UCSD-AML1 (cell line): ENCODE measurements at regions not wholly inside any gene's neighbourhood (a gene's known extent, or its start where the extent isn't known, plus 50 kb on each side); places are given as distances from the start of the nearest gene placed in this dataset.

Experiments used
- DNase-seq: peaks from one replicate; lab custom pipeline; 2025; ENCODE audit not compliant: unreplicated experiment; lab: John Stamatoyannopoulos, UW

DNA sequence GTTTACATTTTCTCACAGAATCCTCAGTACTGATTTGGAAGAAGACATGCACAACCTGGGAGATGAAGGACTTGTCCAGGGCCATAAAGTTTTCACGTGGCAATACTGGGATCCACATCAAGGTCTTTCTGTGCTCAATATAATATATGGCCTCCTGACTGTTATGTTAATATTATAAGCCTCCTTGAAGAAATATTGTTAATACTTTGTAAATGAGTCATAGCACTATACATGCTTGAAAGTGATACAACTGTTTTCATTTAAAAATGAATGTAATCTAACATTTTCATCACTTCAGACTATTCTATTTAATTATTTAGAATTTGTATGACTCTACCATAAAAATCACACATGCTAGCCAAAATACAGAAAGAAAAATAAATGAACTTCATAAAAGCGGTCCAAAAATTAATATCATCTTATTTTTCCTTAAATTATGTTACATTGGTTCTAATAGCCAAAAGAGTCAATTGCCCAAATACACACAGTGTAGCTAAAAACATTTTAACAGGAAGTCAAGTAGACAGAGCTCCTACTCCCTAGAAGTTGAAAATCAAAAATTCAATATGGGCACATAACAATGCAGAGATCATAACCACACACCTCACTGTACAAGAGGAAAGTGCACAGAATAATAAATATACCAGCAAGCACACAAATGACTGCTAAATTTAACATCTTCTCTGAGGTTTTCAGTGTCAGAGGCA lies 188.0 kb upstream of the HDDC2 start:
- DNase-seq: no peak

DNA sequence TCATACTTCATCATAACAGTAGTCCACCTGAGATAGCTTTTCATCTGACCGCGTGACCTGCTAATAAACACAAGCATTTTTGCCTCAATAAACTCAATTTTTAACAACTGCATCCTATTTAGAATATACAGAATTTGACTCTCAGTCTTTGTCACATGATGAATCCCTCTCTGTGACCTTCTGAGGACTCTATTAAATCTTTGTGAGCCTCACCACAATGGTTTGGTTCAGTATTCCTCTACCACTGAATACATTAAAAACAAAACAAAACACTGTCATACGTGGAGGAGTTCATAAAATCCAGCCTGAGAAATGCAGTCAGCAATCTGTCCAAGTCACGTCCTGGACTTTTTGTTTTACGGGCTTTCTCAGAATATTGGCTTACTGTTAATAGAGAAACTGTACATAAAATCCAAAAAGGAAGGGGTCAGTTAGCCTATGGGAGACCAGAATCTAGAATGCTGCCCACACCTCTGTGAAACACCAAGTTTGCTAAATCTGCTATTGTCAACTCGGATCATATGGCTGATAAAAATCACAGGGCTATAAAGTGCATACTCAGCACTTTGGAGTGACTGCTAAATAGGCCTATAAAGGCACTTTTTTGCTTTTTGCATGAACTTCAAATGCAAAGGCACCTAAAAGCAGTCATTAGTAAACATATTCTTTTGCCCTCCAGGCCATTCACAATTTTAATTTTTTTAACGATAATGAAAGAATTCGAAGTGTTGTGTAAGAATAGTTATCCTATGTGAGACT lies 190.3 kb upstream of the HDDC2 start:
- DNase-seq: no peak

DNA sequence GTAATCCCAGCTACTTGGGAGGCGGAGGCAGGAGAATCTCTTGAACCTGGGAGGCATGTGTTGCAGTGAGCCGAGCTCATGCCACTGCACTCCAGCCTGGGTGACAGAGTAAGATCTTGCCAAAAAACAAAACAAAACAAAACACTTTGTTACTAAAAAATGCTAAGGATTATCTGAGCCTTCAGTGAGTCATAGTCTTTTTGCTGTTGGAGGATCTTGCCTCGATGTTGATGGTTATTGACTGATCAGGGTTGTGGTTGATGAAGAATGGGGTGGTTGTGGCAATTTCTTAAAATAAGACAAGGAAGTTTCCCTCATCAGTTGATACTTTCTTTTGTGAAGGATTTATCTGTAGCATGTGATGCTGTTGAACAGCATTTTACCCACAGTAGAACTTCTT lies 196.8 kb upstream of the HDDC2 start:
- no peak for DNase-seq

DNA sequence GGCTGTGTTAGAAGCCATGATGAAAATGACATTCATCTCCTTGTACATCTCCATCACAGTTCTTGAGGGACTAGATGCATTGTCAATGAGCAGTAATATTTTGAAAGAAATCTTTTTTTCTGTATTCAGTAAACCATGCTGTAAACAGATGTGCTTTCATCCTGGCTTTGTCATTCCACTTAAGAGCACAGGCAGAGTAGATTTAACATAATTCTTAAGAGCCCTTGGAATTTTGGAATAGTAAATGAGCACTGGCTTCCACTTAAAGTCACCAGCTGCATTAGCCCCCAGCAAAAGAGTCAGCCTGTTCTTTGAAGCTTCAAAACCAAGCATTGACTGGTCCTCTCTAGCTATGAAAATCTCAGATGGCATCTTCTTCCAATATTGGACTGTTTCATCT lies 197.8 kb upstream of the HDDC2 start:
- DNase-seq: no peak

DNA sequence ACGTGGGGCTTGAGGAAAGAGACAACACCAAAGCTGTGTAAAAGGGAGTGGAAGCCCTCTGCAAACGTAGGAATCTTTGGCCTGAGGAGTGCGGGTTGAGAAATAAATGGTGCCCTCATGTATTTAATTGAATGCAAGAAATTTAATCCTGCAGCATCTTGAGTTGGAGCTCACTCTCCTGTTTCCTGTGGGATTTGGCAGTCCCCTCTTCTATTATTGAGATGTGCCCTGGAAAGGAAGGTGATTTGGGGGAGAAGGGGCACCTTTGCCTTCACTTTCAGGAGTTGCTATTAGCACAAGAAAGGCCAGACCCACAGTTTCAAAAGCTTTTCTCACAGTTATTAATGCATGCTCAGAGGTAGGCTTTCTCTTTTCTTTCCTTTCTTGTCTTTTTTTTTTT lies 201.4 kb upstream of the HDDC2 start:
- DNase-seq: no peak

DNA sequence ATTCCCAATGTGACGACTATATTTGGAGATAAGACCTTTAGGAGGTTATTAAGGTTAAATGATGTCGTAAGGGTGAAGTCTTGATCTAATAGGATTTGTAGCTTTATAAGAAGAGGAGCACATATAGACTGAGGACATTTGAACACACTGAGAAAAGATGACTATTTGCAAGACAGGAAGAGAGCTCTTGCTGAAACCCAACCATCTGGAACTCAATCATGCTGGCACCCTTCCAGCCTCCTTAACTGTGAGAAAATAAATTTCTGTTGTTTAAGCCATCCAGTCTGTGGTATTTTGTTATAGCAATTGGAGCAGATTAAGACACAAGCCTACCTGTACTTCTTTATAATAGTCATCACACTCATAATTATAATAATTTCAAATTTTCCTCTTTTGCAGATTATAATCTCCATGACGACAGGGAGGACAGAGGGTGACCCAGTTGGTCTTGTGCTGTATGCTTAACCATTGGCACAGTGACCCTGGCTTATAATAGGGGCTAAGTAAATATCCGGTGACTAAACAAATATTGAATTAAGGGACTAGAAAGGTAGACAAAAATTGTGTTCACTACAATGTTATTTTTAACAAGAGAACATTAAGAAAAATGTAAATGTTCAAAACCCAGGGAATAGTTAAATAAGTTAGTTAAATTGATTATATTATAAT lies 206.4 kb upstream of the HDDC2 start:
- DNase-seq: no peak

DNA sequence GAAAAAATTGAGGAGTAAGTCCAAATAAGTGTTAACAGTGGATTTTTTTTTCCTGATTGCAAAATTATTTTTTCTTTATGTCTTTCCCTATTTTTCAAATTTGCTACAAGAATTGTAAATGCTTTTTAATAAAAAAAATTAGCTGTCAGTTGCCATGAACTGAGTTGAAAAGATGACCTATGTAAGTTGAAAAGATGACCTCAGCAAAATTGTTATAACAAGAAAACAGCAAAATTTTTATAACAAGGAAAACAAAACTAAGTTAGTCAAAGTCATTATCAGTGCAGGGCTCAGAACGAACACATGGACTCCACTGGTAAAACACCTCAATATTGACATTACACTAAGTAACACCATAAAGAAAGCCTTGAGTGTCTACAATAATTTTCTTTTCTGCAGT lies 207.0 kb upstream of the HDDC2 start:
- DNase-seq: no peak

DNA sequence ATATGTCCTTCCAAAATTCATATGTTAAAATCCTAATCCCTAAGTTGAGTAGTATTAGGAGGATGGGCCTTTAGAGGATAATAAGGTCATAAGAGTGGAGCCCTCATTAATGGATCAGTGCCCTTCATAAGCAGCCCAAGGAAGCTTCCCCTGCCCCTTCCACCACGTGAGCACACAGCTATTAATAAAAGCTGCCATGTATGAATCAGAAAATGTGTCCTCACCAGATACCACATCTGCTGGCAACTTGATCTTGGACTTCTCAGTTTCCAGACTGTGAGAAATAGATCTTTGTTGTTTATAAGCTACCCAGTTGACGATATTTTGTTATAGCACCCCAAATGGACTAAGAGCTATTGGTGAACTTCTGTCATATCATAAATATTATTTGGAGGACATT lies 207.7 kb upstream of the HDDC2 start:
- DNase-seq: no peak

DNA sequence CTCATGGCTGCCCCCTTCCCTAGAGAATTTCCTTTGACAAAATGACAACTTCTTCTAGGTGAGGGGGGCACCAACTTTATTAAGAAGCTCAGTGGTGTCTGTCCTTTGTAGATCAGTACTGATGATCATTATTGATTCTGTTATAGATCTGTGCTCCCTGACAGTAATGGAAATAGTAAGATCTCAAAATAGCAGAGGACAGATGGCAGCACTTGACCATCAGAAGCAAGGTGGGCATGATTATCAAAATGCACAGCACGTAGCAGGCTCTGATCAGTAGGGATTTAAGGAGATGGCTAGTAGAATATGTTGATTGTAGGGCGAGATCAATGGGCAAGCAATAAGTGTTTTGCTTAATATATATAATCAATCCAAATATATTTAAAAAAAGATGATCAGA lies 208.6 kb upstream of the HDDC2 start:
- DNase-seq: no peak

DNA sequence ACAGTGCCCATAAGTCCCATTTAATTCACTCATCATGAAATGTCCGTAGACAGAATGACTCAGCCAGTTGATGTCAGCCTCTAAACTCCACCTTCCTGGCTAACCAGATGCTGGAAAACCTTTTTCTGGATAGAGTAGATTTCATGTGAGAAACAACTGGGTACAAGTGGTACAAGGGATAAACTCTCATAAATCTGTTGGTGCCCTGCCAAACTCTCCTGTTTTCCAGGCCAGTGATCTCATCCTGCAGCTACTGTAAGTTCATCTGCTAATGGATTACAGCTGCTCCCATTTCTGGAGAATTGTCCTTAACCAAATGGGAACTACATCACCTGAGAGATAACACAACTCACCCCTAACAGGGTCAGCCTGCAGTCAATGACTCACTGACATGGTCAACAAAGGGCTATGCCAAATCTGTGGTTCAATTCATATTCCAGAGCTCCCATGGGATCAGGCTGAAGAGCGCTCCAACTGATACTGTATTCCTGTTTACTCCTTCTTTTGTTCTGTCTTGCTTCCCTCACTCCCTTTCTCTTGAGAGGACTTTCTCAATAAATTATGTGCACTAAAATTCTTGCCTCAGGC lies 210.1 kb upstream of the HDDC2 start:
- no peak for DNase-seq

DNA sequence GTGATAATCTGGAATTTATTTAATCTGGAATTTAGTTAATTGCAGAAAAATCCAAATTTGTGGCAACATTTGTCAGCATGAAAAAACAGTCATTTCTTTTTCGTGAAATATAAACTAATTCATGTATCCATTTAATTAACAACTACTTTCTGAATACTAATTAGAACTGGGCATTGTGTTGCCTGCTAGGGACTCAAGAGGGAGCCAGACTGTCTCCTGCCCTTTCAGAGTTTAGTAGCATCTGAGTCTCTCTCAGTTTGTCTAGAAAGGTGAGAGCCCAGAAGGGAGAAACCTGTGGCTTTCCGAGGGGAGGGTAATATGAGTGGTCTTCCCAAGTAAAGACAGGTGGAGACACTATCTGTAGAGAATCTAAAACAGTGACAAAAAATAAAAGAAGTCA lies 210.9 kb upstream of the HDDC2 start:
- no peak for DNase-seq

DNA sequence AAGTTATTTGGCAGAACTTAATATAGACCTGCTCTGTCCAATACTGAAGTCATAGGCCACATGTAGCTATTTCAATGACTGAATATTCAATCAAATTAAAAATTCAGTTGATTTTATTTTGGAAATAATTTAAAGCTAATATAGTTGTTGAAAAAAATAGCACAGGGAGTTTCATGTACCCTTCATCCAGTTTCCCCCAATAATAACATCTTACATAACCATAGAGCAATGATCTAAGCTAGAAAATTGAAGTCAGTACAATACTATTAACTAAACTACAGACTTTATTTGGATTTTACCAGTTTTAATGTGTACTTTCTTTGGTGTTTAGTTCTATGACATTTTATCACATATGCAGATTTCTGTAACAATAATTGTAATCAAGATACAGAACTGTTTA lies 212.2 kb upstream of the HDDC2 start:
- no peak for DNase-seq

DNA sequence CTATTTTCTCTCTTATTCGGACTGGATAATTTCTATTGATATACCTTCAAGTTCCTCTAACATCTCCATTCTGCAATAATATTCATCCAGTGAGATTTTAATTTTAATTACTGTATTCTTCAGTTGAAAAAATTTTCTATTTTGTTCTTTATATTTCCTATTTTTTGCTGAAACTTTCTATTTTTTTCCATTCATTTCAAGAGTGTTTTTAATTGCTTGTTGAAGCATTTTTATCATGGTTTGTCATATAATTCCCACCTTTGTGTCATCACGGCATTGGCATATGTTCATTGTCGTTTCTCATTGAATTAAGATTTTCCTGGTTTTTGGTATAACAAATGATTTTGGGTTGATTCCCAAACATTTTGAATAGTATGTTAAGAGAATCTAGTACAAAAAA lies 214.9 kb upstream of the HDDC2 start:
- no peak for DNase-seq

DNA sequence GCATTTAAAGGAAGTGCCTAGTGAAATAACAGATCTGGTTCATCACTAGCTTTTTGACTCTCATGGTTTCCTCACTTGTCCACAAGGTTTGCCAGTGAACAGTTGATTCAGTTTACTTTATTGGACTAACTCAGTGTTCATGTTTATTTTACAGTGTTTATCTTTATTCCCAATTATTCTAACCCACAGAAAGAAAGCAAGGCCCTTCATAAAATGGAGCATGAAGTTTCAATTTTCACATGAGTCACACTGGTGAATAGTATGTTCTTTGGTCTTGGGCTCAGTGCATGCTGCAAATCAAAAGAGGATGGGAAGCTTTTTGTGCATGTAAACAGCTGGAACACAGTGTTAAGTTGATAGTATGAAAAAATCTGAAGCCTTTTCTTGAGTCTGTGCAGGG lies 217.6 kb upstream of the HDDC2 start:
- no peak for DNase-seq

DNA sequence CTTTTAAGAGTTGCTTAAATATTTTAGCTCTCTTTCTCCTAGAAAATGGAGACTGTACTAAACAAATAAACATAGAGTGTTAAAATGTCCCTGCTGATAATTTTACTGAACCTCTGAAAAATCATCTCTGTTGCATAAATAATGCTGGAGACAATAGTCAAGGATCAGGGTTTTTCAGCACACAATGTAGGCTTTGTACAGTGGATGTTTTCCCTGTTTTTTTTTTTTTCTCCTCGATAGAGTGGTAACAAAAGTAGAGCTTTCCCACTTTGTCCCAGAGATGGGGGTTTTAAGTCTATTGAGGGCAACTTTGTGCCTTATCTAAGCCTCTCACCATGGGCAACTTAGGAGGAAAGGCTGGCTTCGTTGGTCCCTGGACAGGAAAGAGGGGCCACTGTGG lies 222.6 kb upstream of the HDDC2 start:
- no peak for DNase-seq

DNA sequence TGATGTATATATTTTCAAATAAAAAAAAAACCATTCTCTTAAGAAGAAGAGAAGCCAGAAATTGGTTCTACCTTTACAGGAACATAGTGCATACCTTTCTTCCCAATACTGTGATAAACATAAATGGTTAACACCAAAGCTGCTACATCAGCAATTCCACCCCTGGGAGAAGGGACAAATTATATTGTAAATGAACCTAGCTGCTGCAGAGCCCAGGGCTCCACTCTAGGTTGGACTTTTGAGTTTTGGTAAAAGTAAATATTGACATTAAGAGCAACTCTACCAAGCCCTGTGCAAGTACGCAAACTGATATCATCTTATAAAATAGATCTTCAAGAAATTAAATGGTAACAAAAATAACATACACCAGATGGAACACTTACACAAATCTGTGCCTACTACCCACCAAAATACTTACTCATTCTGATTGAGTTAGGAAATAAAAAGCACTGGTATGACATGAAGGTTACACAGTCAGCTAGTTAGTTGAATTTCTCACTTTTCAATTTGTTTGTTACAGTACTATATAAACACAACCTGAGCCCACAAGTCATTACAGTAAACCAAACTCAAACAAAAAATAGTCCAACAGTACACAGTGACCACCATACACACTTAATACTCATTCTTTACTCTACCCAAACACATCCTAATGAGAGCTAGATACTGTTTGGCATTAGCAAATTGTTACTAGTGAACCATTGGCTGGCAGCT lies 223.3 kb upstream of the HEY2 start:
- no peak for DNase-seq

DNA sequence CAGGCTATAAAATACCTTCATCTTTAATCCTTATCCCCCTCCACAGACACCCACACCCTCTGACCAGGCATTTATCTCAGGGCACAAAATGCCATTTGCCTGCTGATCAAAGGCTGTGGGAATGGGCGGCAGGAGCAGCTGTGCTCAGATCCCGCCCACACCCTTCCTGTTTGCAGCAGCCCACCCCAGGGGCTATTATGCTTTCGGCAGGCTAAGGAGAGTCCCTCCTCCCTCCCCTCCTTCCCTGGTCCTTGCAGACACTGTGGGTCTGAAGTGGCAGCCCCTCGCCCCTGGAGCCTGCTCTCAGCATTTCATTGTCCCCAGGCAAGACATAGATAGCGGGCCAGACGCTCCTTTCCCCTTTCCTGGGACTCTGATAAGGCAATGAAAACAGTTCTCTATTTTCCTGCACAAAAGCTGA lies 220.8 kb upstream of the HEY2 start:
- no peak for DNase-seq

DNA sequence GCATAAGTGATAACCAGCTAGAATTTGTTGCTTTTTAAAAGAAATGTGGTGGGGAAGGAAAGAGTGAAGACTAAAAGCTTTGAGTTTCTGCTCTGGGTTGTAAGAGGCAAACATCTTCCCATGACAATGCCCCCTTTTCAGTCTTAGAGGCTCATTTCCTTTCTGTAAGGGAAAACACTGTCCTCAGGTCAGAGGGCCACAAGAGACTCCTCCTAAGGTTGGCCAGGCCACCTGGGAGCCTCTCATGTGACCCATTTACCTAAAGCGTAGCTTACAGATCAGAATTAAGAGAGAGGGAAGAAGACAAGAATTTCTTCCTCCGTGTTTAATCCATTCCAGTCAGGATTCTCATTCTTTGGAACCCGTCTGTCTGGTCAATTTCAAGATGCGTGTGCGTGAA lies 220.4 kb upstream of the HEY2 start:
- no peak for DNase-seq

DNA sequence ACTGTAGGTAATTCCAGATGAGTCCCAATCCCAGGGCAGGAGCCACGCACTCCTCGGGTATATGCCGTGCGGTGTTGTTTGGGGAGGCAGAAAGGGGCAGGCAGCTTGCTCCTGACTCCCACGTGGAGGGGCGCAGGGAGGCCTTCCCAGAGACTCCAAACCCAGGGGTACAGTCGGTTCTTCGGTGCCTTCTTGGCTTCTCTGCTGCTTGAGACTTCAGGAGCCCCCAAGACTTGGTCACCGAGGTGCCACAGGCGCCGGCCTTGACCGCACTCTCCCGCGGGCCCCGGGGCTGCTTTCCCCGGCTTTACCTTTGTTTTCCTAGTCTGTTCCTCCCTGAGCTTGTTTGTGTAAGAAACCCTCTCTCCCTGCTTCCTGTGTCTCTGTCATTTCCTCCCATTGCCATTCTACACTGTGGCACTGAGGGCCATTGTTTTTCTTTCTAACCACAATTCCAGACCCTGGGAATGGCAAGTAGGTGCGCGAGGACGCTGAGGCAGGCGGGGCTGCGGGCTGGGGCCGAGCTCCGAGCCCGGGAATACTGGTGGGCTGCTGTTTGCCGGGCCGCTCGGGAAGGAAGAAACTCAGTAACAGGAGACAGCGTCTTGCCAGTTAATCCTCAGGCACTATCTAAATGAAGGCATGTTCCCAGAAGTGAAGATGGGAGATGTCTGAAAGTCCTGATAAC lies 215.6 kb upstream of the HEY2 start:
- DNase-seq: no peak

DNA sequence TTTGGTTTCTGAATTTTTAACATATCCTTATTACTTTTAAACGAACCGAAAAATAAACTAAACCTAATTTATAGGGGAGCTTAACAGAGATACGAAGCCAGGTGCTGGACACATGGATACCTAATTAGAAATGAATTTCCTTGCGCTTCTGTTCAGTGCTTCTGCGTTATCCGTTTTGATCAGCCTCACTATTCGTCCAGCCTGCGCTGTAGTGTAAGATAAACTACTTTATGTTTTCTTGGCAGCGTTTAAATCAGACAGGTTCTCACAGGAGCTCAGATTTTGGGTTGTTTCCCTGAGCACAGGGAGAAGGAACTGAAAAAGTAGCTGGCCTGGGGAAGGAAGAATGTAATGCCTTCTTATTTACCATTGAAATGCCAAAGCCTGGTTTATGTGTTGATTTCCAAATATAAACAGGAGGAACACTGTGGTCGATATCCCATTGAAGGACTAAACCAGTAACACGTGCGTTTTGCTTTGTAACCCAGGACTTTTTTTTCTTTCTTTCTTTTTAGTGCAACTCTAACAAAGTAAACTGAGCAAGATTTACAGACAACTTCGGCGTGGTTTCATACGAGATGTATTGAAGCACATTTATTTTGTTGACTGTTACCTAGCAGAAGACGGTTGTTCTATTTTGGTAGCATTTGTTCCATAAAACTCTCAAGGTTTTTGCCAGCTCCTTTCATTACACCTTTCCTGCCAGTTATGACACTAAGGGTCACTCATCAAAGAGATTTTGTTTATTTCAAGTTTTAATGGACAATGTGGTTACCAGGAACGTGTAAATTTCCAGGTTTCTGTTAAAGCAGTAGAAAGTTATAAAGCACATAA lies 214.8 kb upstream of the HEY2 start:
- DNase-seq: no peak
